ENCODE measurements at regions not wholly inside any gene's neighbourhood (a gene's known extent, or its start where the extent isn't known, plus 50 kb on each side); places are given as distances from the start of the nearest gene placed in this dataset.

GRCh38 chr15:70504299-70504951 is 258.9 kb downstream of the UACA start:
- intact Hi-C loops (cut with DNase I): no loop called here
- Histone ChIP-seq H3K4me1 (peaks cover 36% of the 10 kb centered on the region), H3K27me3 (no peaks in the 10 kb centered on the region), H3K36me3 (no peaks in the 10 kb centered on the region), H3K4me3 (no peak overlapping the region), H3K27ac (no peak overlapping the region), H3K9me3 (no peaks in the 10 kb centered on the region)
- TF ChIP-seq CTCF (IDR thresholded peaks at IDR 0.05): no peak
- TF ChIP-seq POLR2A (IDR thresholded peaks at IDR 0.05): no peak
- TF ChIP-seq POLR2AphosphoS5 (IDR thresholded peaks at IDR 0.05; ENCODE audit: insufficient read depth in 1 of 2, low read depth in 1 of 2): no peak
- no peak for DNase-seq (ENCODE audit: extremely low spot score in 2 of 2)

GRCh38 chr15:70503798-70504298 is 259.5 kb downstream of the UACA start:
- Histone ChIP-seq H3K36me3 (no peaks in the 10 kb centered on the region), H3K9me3 (no peaks in the 10 kb centered on the region), H3K4me3 (no peak overlapping the region), H3K4me1 (peaks cover 36% of the 10 kb centered on the region), H3K27me3 (no peaks in the 10 kb centered on the region), H3K27ac (no peak overlapping the region)
- DNase-seq (ENCODE audit: extremely low spot score in 2 of 2): no peak
- TF ChIP-seq CTCF (IDR thresholded peaks at IDR 0.05) (no peak), POLR2A (IDR thresholded peaks at IDR 0.05) (no peak), POLR2AphosphoS5 (IDR thresholded peaks at IDR 0.05; ENCODE audit: insufficient read depth in 1 of 2, low read depth in 1 of 2) (no peak)
- intact Hi-C loops (cut with DNase I): no loop called here

GRCh38 chr15:70503073-70503745 is 260.1 kb downstream of the UACA start:
- H3K9me3 ChIP-seq: no peaks in the 10 kb centered on the region
- no peak overlapping the region for H3K27ac ChIP-seq
- no peak overlapping the region for H3K4me3 ChIP-seq
- H3K36me3 ChIP-seq: no peaks in the 10 kb centered on the region
- H3K4me1 ChIP-seq: peaks cover 36% of the 10 kb centered on the region
- H3K27me3 ChIP-seq: no peaks in the 10 kb centered on the region
- DNase-seq (ENCODE audit: extremely low spot score in 2 of 2): no peak
- intact Hi-C loops (cut with DNase I): no loop called here
- no peak for TF ChIP-seq POLR2A (IDR thresholded peaks at IDR 0.05)
- TF ChIP-seq CTCF (IDR thresholded peaks at IDR 0.05): no peak
- no peak for TF ChIP-seq POLR2AphosphoS5 (IDR thresholded peaks at IDR 0.05; ENCODE audit: insufficient read depth in 1 of 2, low read depth in 1 of 2)

GRCh38 chr15:70502529-70502928 is 260.8 kb downstream of the UACA start:
- TF ChIP-seq CTCF (IDR thresholded peaks at IDR 0.05): no peak
- TF ChIP-seq POLR2A (IDR thresholded peaks at IDR 0.05): no peak
- no peak for TF ChIP-seq POLR2AphosphoS5 (IDR thresholded peaks at IDR 0.05; ENCODE audit: insufficient read depth in 1 of 2, low read depth in 1 of 2)
- no peak overlapping the region for H3K27ac ChIP-seq
- no peaks in the 10 kb centered on the region for H3K9me3 ChIP-seq
- H3K27me3 ChIP-seq: no peaks in the 10 kb centered on the region
- no peak for DNase-seq (ENCODE audit: extremely low spot score in 2 of 2)
- H3K4me1 ChIP-seq: peaks cover 36% of the 10 kb centered on the region
- H3K4me3 ChIP-seq: no peak overlapping the region
- intact Hi-C loops (cut with DNase I): no loop called here
- H3K36me3 ChIP-seq: no peaks in the 10 kb centered on the region

- Histone ChIP-seq H3K27ac (no peak overlapping the region), H3K4me3 (no peak overlapping the region), H3K4me1 (peaks cover 36% of the 10 kb centered on the region), H3K36me3 (no peaks in the 10 kb centered on the region), H3K27me3 (no peaks in the 10 kb centered on the region), H3K9me3 (no peaks in the 10 kb centered on the region)
- intact Hi-C loops (cut with DNase I): no loop called here
- TF ChIP-seq POLR2AphosphoS5 (IDR thresholded peaks at IDR 0.05; ENCODE audit: insufficient read depth in 1 of 2, low read depth in 1 of 2): no peak
- no peak for TF ChIP-seq CTCF (IDR thresholded peaks at IDR 0.05)
- no peak for TF ChIP-seq POLR2A (IDR thresholded peaks at IDR 0.05)
- DNase-seq (ENCODE audit: extremely low spot score in 2 of 2): no peak
Measured at GRCh38 chr15:70501849-70502248, 261.5 kb downstream of the UACA start.
